SK-N-SH (cell line): ENCODE measurements at regions not wholly inside any gene's neighbourhood (a gene's known extent, or its start where the extent isn't known, plus 50 kb on each side); places are given as distances from the start of the nearest gene placed in this dataset.

Source experiments
- CTCF ChIA-PET: fragments of 300-600, 350-600 bp; formaldehyde crosslinking; extraction: SDS; loops from one replicate; lab custom pipeline; 2021; lab: Yijun Ruan, JAX
- POLR2A ChIA-PET: fragments of 350-600 bp; sonication (Branson Sonifier 250); formaldehyde crosslinking; extraction: SDS; loops from one replicate; lab custom pipeline; 2020; ENCODE audit warnings: antibody characterized with exemption, inconsistent platforms; lab: Yijun Ruan, JAX
- DNase-seq: peaks from one replicate; pipeline ENCODE4 v3.0.0; 2012
- H2AFZ ChIP-seq: fragments of 200-600 bp; sonication (generic); 2 replicates; pipeline ENCODE4 v1.8.1; 2016; ENCODE audit warnings: antibody characterized with exemption, mild to moderate bottlenecking, low read depth
- H3F3A ChIP-seq: fragments of 200-600 bp; sonication (generic); replicated peaks from 2 replicates; pipeline ENCODE3; 2016; ENCODE audit warnings: antibody characterized with exemption, mild to moderate bottlenecking; ENCODE audit not compliant: insufficient read depth
- H3K27ac ChIP-seq, 2 experiments: fragments of 200-500 bp in 1 of 2; fragments of 200-600 bp in 1 of 2; sonication (Bioruptor generic) in 1 of 2; sonication (generic), shearing (Covaris generic) in 1 of 2; 2 replicates each; pipeline versions ENCODE4 v1.5.1 to v1.6.1; 2014 to 2016; ENCODE audit warnings: low read depth in 2 of 2, inconsistent platforms in 1 of 2, low read length in 1 of 2, mild to moderate bottlenecking in 1 of 2, mixed read lengths in 1 of 2
- H3K27me3 ChIP-seq: fragments of 200-600 bp; sonication (generic), shearing (Covaris generic); 2 replicates; pipeline ENCODE4 v1.6.1; 2016; ENCODE audit warnings: mixed run types; ENCODE audit not compliant: insufficient read depth
- H3K36me3 ChIP-seq, 2 experiments: fragments of 200-500 bp in 1 of 2; fragments of 200-600 bp in 1 of 2; sonication (Bioruptor generic) in 1 of 2; sonication (generic) in 1 of 2; replicated peaks in 1 of 2; 2 replicates each; pipeline versions ENCODE3 to v1.5.1; 2014 to 2016; ENCODE audit warnings: low read length in 1 of 2, mild to moderate bottlenecking in 1 of 2; ENCODE audit not compliant: insufficient read depth in 2 of 2, control insufficient read depth in 1 of 2
- H3K4me1 ChIP-seq, 2 experiments: fragments of 200-500 bp in 1 of 2; fragments of 200-600 bp in 1 of 2; sonication (Bioruptor generic) in 1 of 2; sonication (generic), shearing (Covaris generic) in 1 of 2; 2 replicates each; pipeline versions ENCODE4 v1.5.1 to v1.6.1; 2014 to 2016; ENCODE audit warnings: low read depth in 1 of 2, low read length in 1 of 2, mixed run types in 1 of 2; ENCODE audit not compliant: insufficient read depth in 2 of 2, control insufficient read depth in 1 of 2
- H3K4me2 ChIP-seq: fragments of 200-600 bp; sonication (generic), shearing (Covaris generic); 2 replicates; pipeline ENCODE4 v1.6.1; 2017; ENCODE audit warnings: mixed run types
- H3K4me3 ChIP-seq, 2 experiments: fragments of 200-500 bp in 1 of 2; fragments of 200-600 bp in 1 of 2; sonication (Bioruptor generic) in 1 of 2; sonication (generic), shearing (Covaris generic) in 1 of 2; 2 replicates each; pipeline versions ENCODE4 v1.5.1 to v1.8.1; 2014 to 2016; ENCODE audit warnings: low read depth in 2 of 2, inconsistent platforms in 1 of 2, low read length in 1 of 2, mild to moderate bottlenecking in 1 of 2, mixed read lengths in 1 of 2, moderate library complexity in 1 of 2
- H3K79me2 ChIP-seq: fragments of 200-600 bp; sonication (generic); 2 replicates; pipeline ENCODE4 v1.8.1; 2017; ENCODE audit warnings: mild to moderate bottlenecking; ENCODE audit not compliant: insufficient read depth
- H3K9ac ChIP-seq: fragments of 200-600 bp; sonication (generic); 2 replicates; pipeline ENCODE4 v1.6.1; 2017; ENCODE audit warnings: mixed run types
- H3K9me2 ChIP-seq: fragments of 200-600 bp; sonication (generic); 2 replicates; pipeline ENCODE4 v1.6.1; 2017; ENCODE audit warnings: mixed run types
- H3K9me3 ChIP-seq: fragments of 200-600 bp; sonication (generic); 2 replicates; pipeline ENCODE4 v1.6.1; 2017; ENCODE audit warnings: mixed run types, mild to moderate bottlenecking, moderate library complexity
- H4K20me1 ChIP-seq: fragments of 200-600 bp; sonication (generic); 2 replicates; pipeline ENCODE4 v1.6.1; 2017; ENCODE audit warnings: mild to moderate bottlenecking, mixed run types; ENCODE audit not compliant: insufficient read depth
- ELF1 ChIP-seq: IDR thresholded peaks from 2 replicates; pipeline ENCODE4 v1.4.0; 2012
- EP300 ChIP-seq, 2 experiments: IDR thresholded peaks; 2 replicates each; pipeline versions ENCODE4 v1.4.0 to v1.6.1; 2012; ENCODE audit warnings: borderline replicate concordance in 1 of 2, low read depth in 1 of 2, low read length in 1 of 2
- EZH2phosphoT487 ChIP-seq: fragments of 200-600 bp; sonication (generic); IDR thresholded peaks from 2 replicates; pipeline ENCODE4 v1.6.1; 2017; ENCODE audit warnings: low read depth, mixed run types, mild to moderate bottlenecking, antibody characterized with exemption, moderate library complexity, borderline replicate concordance
- FOXJ3 ChIP-seq: sonication (generic); formaldehyde crosslinking; IDR thresholded peaks from 2 replicates; pipeline ENCODE4 v1.5.1; 2020; ENCODE audit warnings: mild to moderate bottlenecking, missing genetic modification reagents
- FOXM1 ChIP-seq: IDR thresholded peaks from 2 replicates; pipeline ENCODE4 v1.4.0; 2012; ENCODE audit warnings: low read depth, mild to moderate bottlenecking
- GABPA ChIP-seq: IDR thresholded peaks from 2 replicates; pipeline ENCODE4 v1.4.0; 2012; ENCODE audit warnings: low read depth, mild to moderate bottlenecking
- GATA2 ChIP-seq: sonication (generic); formaldehyde crosslinking; IDR thresholded peaks from 2 replicates; pipeline ENCODE4 v1.5.0; 2020; ENCODE audit warnings: mild to moderate bottlenecking, missing genetic modification reagents
- POLR2AphosphoS5 ChIP-seq: IDR thresholded peaks from 2 replicates; pipeline ENCODE4 v1.6.1; 2012; ENCODE audit warnings: low read depth, low read length
- RCOR1 ChIP-seq: fragments of 150-350 bp; IDR thresholded peaks from 2 replicates; pipeline ENCODE4 v1.6.1; 2017; ENCODE audit warnings: antibody characterized with exemption, low read length
- RXRA ChIP-seq: IDR thresholded peaks from 2 replicates; pipeline ENCODE4 v1.4.0; 2012; ENCODE audit warnings: low read depth, mild to moderate bottlenecking, borderline replicate concordance
- SMC3 ChIP-seq: IDR thresholded peaks from 2 replicates; pipeline ENCODE4 v1.6.1; 2012; ENCODE audit warnings: low read depth, low read length, improper control_type of control experiment
- YY1 ChIP-seq: IDR thresholded peaks from 2 replicates; pipeline ENCODE4 v1.4.0; 2012; ENCODE audit warnings: low read depth, mild to moderate bottlenecking
- WGBS: methylation state at CpG from one replicate; pipeline ENCODE4 v1.1.6; 2017; ENCODE audit warnings: low lambda C conversion rate; 5-methylcytosine and 5-hydroxymethylcytosine counted together
- TF ChIP-seq, protein P1 (sequence below): fragments of 150-350 bp; IDR thresholded peaks from 2 replicates; pipeline ENCODE4 v1.6.1; 2017; ENCODE audit warnings: antibody characterized with exemption, low read length, low read depth, borderline replicate concordance
- TF ChIP-seq, protein P2 (sequence below): IDR thresholded peaks from 2 replicates; pipeline ENCODE4 v1.4.0; 2012; ENCODE audit warnings: low read depth, borderline replicate concordance
- TF ChIP-seq, protein P3 (sequence below): IDR thresholded peaks from 2 replicates; pipeline ENCODE4 v1.6.1; 2012; ENCODE audit warnings: mild to moderate bottlenecking, low read depth, low read length, moderate library complexity
- TF ChIP-seq, protein P4 (sequence below): fragments of 150-350 bp; IDR thresholded peaks from 2 replicates; pipeline ENCODE4 v1.6.1; 2016; ENCODE audit warnings: mild to moderate bottlenecking, low read depth, low read length

DNA sequence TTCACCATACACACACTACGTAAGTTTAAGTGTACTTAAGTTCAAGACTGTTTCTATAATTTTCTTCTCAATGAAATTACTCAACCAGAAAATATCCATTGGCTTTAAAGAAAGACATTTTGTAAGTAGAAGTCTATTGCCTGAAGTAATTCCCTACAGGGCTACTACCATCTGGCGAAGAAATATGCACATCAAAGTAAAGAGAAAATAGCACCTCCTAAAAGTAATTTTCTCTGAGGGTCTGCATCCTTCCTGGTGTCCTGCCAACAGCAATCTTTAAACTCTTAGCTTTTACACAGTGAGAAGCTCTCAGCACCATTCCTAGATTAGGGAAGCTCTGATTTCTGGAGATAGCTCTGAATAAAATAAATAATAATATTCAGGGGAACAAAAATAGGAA is 498.5 kb upstream of the TYRP1 start:
- no peaks in the 10 kb centered on the region for H3K27me3 ChIP-seq
- 7% methylated on average over 2 of the region's 2 CpGs for WGBS
- ChIA-PET CTCF (no interaction called here), POLR2A (no interaction called here)
- H3K4me3 ChIP-seq, result no peak overlapping the region
- TF ChIP-seq, protein P1, sequence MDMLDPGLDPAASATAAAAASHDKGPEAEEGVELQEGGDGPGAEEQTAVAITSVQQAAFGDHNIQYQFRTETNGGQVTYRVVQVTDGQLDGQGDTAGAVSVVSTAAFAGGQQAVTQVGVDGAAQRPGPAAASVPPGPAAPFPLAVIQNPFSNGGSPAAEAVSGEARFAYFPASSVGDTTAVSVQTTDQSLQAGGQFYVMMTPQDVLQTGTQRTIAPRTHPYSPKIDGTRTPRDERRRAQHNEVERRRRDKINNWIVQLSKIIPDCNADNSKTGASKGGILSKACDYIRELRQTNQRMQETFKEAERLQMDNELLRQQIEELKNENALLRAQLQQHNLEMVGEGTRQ, result no peak
- no peak for TF ChIP-seq FOXJ3 (CRISPR knock-in tag)
- no peak for TF ChIP-seq GABPA
- no peak for TF ChIP-seq POLR2AphosphoS5
- no peak for TF ChIP-seq SMC3
- TF ChIP-seq, protein P2, sequence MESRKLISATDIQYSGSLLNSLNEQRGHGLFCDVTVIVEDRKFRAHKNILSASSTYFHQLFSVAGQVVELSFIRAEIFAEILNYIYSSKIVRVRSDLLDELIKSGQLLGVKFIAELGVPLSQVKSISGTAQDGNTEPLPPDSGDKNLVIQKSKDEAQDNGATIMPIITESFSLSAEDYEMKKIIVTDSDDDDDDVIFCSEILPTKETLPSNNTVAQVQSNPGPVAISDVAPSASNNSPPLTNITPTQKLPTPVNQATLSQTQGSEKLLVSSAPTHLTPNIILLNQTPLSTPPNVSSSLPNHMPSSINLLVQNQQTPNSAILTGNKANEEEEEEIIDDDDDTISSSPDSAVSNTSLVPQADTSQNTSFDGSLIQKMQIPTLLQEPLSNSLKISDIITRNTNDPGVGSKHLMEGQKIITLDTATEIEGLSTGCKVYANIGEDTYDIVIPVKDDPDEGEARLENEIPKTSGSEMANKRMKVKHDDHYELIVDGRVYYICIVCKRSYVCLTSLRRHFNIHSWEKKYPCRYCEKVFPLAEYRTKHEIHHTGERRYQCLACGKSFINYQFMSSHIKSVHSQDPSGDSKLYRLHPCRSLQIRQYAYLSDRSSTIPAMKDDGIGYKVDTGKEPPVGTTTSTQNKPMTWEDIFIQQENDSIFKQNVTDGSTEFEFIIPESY, result no peak
- TF ChIP-seq EP300 (IDR thresholded peaks at IDR 0.05; ENCODE audit: borderline replicate concordance in 1 of 2, low read depth in 1 of 2, low read length in 1 of 2), result no peak
- TF ChIP-seq FOXM1, result no peak
- H2AFZ ChIP-seq, result no peak overlapping the region
- no peaks in the 10 kb centered on the region for H4K20me1 ChIP-seq
- H3K4me1 ChIP-seq, result no peaks in the 10 kb centered on the region
- DNase-seq, result no peak
- H3K27ac ChIP-seq, result no peak overlapping the region
- no peak overlapping the region for H3K4me2 ChIP-seq
- no peaks in the 10 kb centered on the region for H3K36me3 ChIP-seq
- H3F3A ChIP-seq, result no peaks in the 10 kb centered on the region
- no peaks in the 10 kb centered on the region for H3K9me3 ChIP-seq
- no peaks in the 10 kb centered on the region for H3K9me2 ChIP-seq
- no peaks in the 10 kb centered on the region for H3K79me2 ChIP-seq
- H3K9ac ChIP-seq, result no peak overlapping the region

DNA sequence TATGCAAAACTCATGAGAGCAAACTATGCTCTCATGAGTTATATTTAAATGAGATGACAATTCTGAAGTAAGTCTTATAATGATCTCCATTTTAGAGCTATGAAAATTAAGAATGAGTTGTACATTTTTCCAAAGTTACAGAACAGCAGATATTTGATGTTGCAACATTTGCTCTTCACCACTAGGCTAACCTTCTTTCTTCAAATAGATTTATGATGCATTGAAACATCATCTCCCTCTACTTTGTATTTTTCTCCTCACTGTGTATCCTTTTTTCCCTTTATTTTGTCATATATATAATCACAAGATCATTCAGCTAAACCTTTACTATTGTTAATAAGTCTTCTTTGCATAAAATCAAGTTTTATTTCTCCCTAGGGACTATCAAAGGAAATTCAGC is 497.7 kb upstream of the TYRP1 start:
- H3F3A ChIP-seq, result no peaks in the 10 kb centered on the region
- no peak overlapping the region for H3K27ac ChIP-seq
- H3K9ac ChIP-seq, result no peak overlapping the region
- POLR2A ChIA-PET, result no interaction called here
- H3K4me1 ChIP-seq, result no peaks in the 10 kb centered on the region
- no peak overlapping the region for H3K4me3 ChIP-seq
- no peak for DNase-seq
- no peaks in the 10 kb centered on the region for H3K79me2 ChIP-seq
- no peaks in the 10 kb centered on the region for H3K27me3 ChIP-seq
- CTCF ChIA-PET, result no interaction called here
- no peaks in the 10 kb centered on the region for H4K20me1 ChIP-seq
- H3K9me3 ChIP-seq, result no peaks in the 10 kb centered on the region
- H3K36me3 ChIP-seq, result no peaks in the 10 kb centered on the region
- no peaks in the 10 kb centered on the region for H3K9me2 ChIP-seq
- no peak overlapping the region for H3K4me2 ChIP-seq
- H2AFZ ChIP-seq, result no peak overlapping the region
- no peak for TF ChIP-seq FOXM1
- no peak for TF ChIP-seq YY1
- TF ChIP-seq GATA2 (CRISPR knock-in tag), result no peak
- TF ChIP-seq, protein P2, result no peak
- TF ChIP-seq RXRA, result no peak
- no peak for TF ChIP-seq EP300 (IDR thresholded peaks at IDR 0.05; ENCODE audit: borderline replicate concordance in 1 of 2, low read depth in 1 of 2, low read length in 1 of 2)
- TF ChIP-seq, protein P3, sequence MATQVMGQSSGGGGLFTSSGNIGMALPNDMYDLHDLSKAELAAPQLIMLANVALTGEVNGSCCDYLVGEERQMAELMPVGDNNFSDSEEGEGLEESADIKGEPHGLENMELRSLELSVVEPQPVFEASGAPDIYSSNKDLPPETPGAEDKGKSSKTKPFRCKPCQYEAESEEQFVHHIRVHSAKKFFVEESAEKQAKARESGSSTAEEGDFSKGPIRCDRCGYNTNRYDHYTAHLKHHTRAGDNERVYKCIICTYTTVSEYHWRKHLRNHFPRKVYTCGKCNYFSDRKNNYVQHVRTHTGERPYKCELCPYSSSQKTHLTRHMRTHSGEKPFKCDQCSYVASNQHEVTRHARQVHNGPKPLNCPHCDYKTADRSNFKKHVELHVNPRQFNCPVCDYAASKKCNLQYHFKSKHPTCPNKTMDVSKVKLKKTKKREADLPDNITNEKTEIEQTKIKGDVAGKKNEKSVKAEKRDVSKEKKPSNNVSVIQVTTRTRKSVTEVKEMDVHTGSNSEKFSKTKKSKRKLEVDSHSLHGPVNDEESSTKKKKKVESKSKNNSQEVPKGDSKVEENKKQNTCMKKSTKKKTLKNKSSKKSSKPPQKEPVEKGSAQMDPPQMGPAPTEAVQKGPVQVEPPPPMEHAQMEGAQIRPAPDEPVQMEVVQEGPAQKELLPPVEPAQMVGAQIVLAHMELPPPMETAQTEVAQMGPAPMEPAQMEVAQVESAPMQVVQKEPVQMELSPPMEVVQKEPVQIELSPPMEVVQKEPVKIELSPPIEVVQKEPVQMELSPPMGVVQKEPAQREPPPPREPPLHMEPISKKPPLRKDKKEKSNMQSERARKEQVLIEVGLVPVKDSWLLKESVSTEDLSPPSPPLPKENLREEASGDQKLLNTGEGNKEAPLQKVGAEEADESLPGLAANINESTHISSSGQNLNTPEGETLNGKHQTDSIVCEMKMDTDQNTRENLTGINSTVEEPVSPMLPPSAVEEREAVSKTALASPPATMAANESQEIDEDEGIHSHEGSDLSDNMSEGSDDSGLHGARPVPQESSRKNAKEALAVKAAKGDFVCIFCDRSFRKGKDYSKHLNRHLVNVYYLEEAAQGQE, result no peak
- TF ChIP-seq EZH2phosphoT487, result no peak
- TF ChIP-seq RCOR1, result no peak
- TF ChIP-seq ELF1, result no peak
- TF ChIP-seq, protein P4, sequence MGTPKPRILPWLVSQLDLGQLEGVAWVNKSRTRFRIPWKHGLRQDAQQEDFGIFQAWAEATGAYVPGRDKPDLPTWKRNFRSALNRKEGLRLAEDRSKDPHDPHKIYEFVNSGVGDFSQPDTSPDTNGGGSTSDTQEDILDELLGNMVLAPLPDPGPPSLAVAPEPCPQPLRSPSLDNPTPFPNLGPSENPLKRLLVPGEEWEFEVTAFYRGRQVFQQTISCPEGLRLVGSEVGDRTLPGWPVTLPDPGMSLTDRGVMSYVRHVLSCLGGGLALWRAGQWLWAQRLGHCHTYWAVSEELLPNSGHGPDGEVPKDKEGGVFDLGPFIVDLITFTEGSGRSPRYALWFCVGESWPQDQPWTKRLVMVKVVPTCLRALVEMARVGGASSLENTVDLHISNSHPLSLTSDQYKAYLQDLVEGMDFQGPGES, result no peak
